ENCODE measurements at regions not wholly inside any gene's neighbourhood (a gene's known extent, or its start where the extent isn't known, plus 50 kb on each side); places are given as distances from the start of the nearest gene placed in this dataset.

DNA sequence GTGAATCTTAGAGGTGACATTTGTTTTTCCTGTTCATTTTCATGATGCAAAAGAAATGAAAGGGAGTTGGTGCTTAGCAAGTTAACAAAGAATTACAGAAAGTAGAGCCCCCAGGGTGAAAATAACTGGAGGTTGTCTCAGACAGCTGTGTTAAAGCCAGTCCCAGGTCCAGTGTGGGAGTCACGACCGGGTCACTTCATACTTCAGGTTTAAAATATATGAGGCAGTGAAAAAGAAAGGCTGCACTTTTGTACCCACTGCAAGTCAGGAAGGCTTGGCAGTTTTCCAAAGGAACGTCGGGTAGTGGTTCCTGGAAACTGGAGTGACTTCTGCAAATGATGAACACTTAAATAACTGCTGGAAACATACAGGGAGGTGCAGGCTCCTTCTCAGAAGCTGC, 91.5 kb upstream of the THBS2 start:
- intact Hi-C loops (cut with micrococcal nuclease) (no loop called here), dilution Hi-C loops (cut with MboI; ENCODE audit: extremely low pct_ligation_motif_present, low sequenced_read_pairs) (no loop called here)
- no peak overlapping the region for H2AFZ ChIP-seq (ENCODE audit: low read depth, low read length)
- DNase-seq (ENCODE audit: low read depth, low spot score) (no peak), FAIRE-seq (no peak)
- H3K4me1 ChIP-seq (ENCODE audit: control insufficient read depth, extremely low read depth, insufficient read depth, low read length): no peaks in the 10 kb centered on the region
- no peak overlapping the region for H3K4me3 ChIP-seq (replicated peaks in 1 of 3; ENCODE audit: insufficient read depth in 1 of 3, low read depth in 1 of 3, low read length in 3 of 3)
- no peaks in the 10 kb centered on the region for H4K20me1 ChIP-seq (replicated peaks; ENCODE audit: control insufficient read depth, extremely low read depth, insufficient read depth, low read length)
- no TSS peak for BruUV-seq (replicated peaks)
- no peaks in the 10 kb centered on the region for H3K9me1 ChIP-seq (replicated peaks; ENCODE audit: control insufficient read depth, extremely low read depth, insufficient read depth, low read length)
- H3K27me3 ChIP-seq (ENCODE audit: control insufficient read depth in 2 of 2, insufficient read depth in 2 of 2, low read length in 2 of 2): no peaks in the 10 kb centered on the region
- CTCF ChIA-PET: no interaction called here
- H3K9me3 ChIP-seq (replicated peaks; ENCODE audit: control insufficient read depth, insufficient read depth, low read length): no peaks in the 10 kb centered on the region
- H3K4me2 ChIP-seq (ENCODE audit: insufficient read depth, low read length): no peak overlapping the region
- H3K36me3 ChIP-seq (ENCODE audit: control insufficient read depth in 2 of 2, extremely low read depth in 1 of 2, insufficient read depth in 2 of 2, low read length in 2 of 2): no peaks in the 10 kb centered on the region
- POLR2A ChIA-PET: no interaction called here
- H3K79me2 ChIP-seq (ENCODE audit: control insufficient read depth, insufficient read depth, low read length): no peaks in the 10 kb centered on the region
- no peak overlapping the region for H3K27ac ChIP-seq (ENCODE audit: insufficient read depth, low read depth, low read length)
- no peak for TF ChIP-seq GATA2 (IDR thresholded peaks at IDR 0.05; ENCODE audit: insufficient read depth, insufficient read length, low read depth, low read length)
- TF ChIP-seq, protein P1, sequence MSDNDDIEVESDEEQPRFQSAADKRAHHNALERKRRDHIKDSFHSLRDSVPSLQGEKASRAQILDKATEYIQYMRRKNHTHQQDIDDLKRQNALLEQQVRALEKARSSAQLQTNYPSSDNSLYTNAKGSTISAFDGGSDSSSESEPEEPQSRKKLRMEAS (IDR thresholded peaks at IDR 0.05; ENCODE audit: insufficient read depth, insufficient read length): no peak
- TF ChIP-seq FOS (IDR thresholded peaks at IDR 0.05; ENCODE audit: borderline replicate concordance, insufficient read depth, low read length): no peak
- no peak for TF ChIP-seq POLR2AphosphoS5 (IDR thresholded peaks at IDR 0.05; ENCODE audit: insufficient read depth, low read depth, low read length)
- TF ChIP-seq MYC (IDR thresholded peaks at IDR 0.05; ENCODE audit: low read depth, low read length): no peak
- no peak for TF ChIP-seq POLR2A (IDR thresholded peaks at IDR 0.05; ENCODE audit: low read depth, low read length)
- no peak for TF ChIP-seq JUN (IDR thresholded peaks at IDR 0.05; ENCODE audit: borderline replicate concordance, insufficient read depth, insufficient read length, low read depth)
- TF ChIP-seq, protein P2, sequence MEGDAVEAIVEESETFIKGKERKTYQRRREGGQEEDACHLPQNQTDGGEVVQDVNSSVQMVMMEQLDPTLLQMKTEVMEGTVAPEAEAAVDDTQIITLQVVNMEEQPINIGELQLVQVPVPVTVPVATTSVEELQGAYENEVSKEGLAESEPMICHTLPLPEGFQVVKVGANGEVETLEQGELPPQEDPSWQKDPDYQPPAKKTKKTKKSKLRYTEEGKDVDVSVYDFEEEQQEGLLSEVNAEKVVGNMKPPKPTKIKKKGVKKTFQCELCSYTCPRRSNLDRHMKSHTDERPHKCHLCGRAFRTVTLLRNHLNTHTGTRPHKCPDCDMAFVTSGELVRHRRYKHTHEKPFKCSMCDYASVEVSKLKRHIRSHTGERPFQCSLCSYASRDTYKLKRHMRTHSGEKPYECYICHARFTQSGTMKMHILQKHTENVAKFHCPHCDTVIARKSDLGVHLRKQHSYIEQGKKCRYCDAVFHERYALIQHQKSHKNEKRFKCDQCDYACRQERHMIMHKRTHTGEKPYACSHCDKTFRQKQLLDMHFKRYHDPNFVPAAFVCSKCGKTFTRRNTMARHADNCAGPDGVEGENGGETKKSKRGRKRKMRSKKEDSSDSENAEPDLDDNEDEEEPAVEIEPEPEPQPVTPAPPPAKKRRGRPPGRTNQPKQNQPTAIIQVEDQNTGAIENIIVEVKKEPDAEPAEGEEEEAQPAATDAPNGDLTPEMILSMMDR (IDR thresholded peaks at IDR 0.05; ENCODE audit: extremely low read depth in 1 of 2, insufficient read depth in 1 of 2, low read depth in 1 of 2, low read length in 2 of 2): no peak
- TF ChIP-seq EZH2 (IDR thresholded peaks at IDR 0.05; ENCODE audit: borderline replicate concordance, low read depth, low read length, severe bottlenecking): no peak
- no peak overlapping the region for H3K9ac ChIP-seq (replicated peaks; ENCODE audit: extremely low read depth, insufficient read depth, low read length)

Data from endothelial cell of umbilical vein (primary cell).